ENCODE measurements at regions not wholly inside any gene's neighbourhood (a gene's known extent, or its start where the extent isn't known, plus 50 kb on each side); places are given as distances from the start of the nearest gene placed in this dataset.

- no peak for DNase-seq
- TF ChIP-seq POLR2A (IDR thresholded peaks at IDR 0.05; ENCODE audit: low read length), result no peak
- TF ChIP-seq GATA1 (IDR thresholded peaks at IDR 0.05; ENCODE audit: low read depth, low read length), result no peak
Observed at GRCh38 chr2:236843161-236843968, 242.3 kb upstream of the COPS8 start.

GRCh38 chr2:236844711-236845110 is 241.0 kb upstream of the COPS8 start:
- DNase-seq, result no peak
- TF ChIP-seq GATA1 (IDR thresholded peaks at IDR 0.05; ENCODE audit: low read depth, low read length) (no peak), POLR2A (IDR thresholded peaks at IDR 0.05; ENCODE audit: low read length) (no peak)

GRCh38 chr2:236847023-236847422 is 238.7 kb upstream of the COPS8 start:
- TF ChIP-seq POLR2A (IDR thresholded peaks at IDR 0.05; ENCODE audit: low read length), result no peak
- no peak for TF ChIP-seq GATA1 (IDR thresholded peaks at IDR 0.05; ENCODE audit: low read depth, low read length)
- no peak for DNase-seq

GRCh38 chr2:236847538-236848263 is 238.0 kb upstream of the COPS8 start:
- DNase-seq, result no peak
- TF ChIP-seq POLR2A (IDR thresholded peaks at IDR 0.05; ENCODE audit: low read length) (no peak), GATA1 (IDR thresholded peaks at IDR 0.05; ENCODE audit: low read depth, low read length) (no peak)

GRCh38 chr2:236848501-236848900 is 237.2 kb upstream of the COPS8 start:
- TF ChIP-seq GATA1 (IDR thresholded peaks at IDR 0.05; ENCODE audit: low read depth, low read length) (no peak), POLR2A (IDR thresholded peaks at IDR 0.05; ENCODE audit: low read length) (no peak)
- DNase-seq, result no peak

- TF ChIP-seq POLR2A (IDR thresholded peaks at IDR 0.05; ENCODE audit: low read length), result no peak
- no peak for TF ChIP-seq GATA1 (IDR thresholded peaks at IDR 0.05; ENCODE audit: low read depth, low read length)
- no peak for DNase-seq
Observed at GRCh38 chr2:236849508-236849907, 236.2 kb upstream of the COPS8 start.

GRCh38 chr2:236849940-236850339 is 235.7 kb upstream of the COPS8 start:
- TF ChIP-seq POLR2A (IDR thresholded peaks at IDR 0.05; ENCODE audit: low read length) (no peak), GATA1 (IDR thresholded peaks at IDR 0.05; ENCODE audit: low read depth, low read length) (no peak)
- no peak for DNase-seq

GRCh38 chr2:236851187-236851586 is 234.5 kb upstream of the COPS8 start:
- no peak for DNase-seq
- no peak for TF ChIP-seq GATA1 (IDR thresholded peaks at IDR 0.05; ENCODE audit: low read depth, low read length)
- no peak for TF ChIP-seq POLR2A (IDR thresholded peaks at IDR 0.05; ENCODE audit: low read length)

GRCh38 chr2:236852100-236852976 is 233.4 kb upstream of the COPS8 start:
- TF ChIP-seq POLR2A (IDR thresholded peaks at IDR 0.05; ENCODE audit: low read length) (no peak), GATA1 (IDR thresholded peaks at IDR 0.05; ENCODE audit: low read depth, low read length) (no peak)
- DNase-seq, result no peak

GRCh38 chr2:236852977-236853374 is 232.7 kb upstream of the COPS8 start:
- TF ChIP-seq POLR2A (IDR thresholded peaks at IDR 0.05; ENCODE audit: low read length) (no peak), GATA1 (IDR thresholded peaks at IDR 0.05; ENCODE audit: low read depth, low read length) (no peak)
- no peak for DNase-seq

GRCh38 chr2:236853585-236854051 is 232.1 kb upstream of the COPS8 start:
- TF ChIP-seq GATA1 (IDR thresholded peaks at IDR 0.05; ENCODE audit: low read depth, low read length) (no peak), POLR2A (IDR thresholded peaks at IDR 0.05; ENCODE audit: low read length) (no peak)
- no peak for DNase-seq

GRCh38 chr2:236855176-236855865 is 230.4 kb upstream of the COPS8 start:
- no peak for TF ChIP-seq GATA1 (IDR thresholded peaks at IDR 0.05; ENCODE audit: low read depth, low read length)
- no peak for TF ChIP-seq POLR2A (IDR thresholded peaks at IDR 0.05; ENCODE audit: low read length)
- DNase-seq, result no peak

All from erythroblast (primary cell).